GM10248 (cell line): ENCODE measurements at regions not wholly inside any gene's neighbourhood (a gene's known extent, or its start where the extent isn't known, plus 50 kb on each side); places are given as distances from the start of the nearest gene placed in this dataset.

Experiments
- CTCF ChIA-PET: fragments of 300-600 bp; sonication (Branson Sonifier 250); formaldehyde crosslinking; extraction: SDS; loops from one replicate; lab custom pipeline; 2021; ENCODE audit warnings: antibody characterized with exemption; lab: Yijun Ruan, JAX
- POLR2A ChIA-PET: fragments of 350-650 bp; sonication (Branson Sonifier 250); formaldehyde crosslinking; extraction: SDS; loops from one replicate; lab custom pipeline; 2020; ENCODE audit warnings: antibody characterized with exemption; lab: Yijun Ruan, JAX
- DNase-seq: peaks from one replicate; pipeline ENCODE4 v3.0.0; 2012; ENCODE audit errors: extremely low spot score
- TF ChIP-seq, protein P1 (sequence below): IDR thresholded peaks from 2 replicates; pipeline ENCODE4 v1.5.1; 2012; ENCODE audit warnings: mild to moderate bottlenecking, low read depth; ENCODE audit errors: extremely low read depth, missing control alignments, control extremely low read depth

GRCh38 chr11:110982214-110982613, 263.3 kb upstream of the POU2AF2 start:
- POLR2A ChIA-PET = no interaction called here
- CTCF ChIA-PET = no interaction called here
- DNase-seq = no peak
- TF ChIP-seq, protein P1, sequence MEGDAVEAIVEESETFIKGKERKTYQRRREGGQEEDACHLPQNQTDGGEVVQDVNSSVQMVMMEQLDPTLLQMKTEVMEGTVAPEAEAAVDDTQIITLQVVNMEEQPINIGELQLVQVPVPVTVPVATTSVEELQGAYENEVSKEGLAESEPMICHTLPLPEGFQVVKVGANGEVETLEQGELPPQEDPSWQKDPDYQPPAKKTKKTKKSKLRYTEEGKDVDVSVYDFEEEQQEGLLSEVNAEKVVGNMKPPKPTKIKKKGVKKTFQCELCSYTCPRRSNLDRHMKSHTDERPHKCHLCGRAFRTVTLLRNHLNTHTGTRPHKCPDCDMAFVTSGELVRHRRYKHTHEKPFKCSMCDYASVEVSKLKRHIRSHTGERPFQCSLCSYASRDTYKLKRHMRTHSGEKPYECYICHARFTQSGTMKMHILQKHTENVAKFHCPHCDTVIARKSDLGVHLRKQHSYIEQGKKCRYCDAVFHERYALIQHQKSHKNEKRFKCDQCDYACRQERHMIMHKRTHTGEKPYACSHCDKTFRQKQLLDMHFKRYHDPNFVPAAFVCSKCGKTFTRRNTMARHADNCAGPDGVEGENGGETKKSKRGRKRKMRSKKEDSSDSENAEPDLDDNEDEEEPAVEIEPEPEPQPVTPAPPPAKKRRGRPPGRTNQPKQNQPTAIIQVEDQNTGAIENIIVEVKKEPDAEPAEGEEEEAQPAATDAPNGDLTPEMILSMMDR = no peak

DNA sequence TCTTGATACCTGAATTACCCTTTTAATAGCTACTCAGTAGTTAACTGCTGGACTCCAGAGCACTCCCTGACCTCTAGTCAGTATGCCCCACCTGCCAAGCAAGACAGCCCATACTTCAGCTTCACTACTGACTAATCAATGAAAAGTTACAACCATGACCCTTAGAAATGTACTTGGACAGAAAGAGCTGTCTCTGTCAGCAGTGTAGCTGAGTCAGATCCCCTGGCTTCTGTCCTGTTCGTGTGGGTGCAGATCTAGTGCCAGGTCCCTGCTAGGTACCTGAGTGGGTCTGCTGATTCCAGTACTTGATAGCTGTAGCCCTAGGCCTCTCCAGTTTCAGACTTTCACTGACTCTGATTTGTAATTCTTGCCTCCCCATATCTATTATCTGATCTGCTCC, 265.8 kb upstream of the POU2AF2 start:
- CTCF ChIA-PET = interaction anchor here (1.5 kb wide), 1 partner anchor 14 kb away, joined by 3 read pairs; no protein-coding TSS in a partner anchor
- TF ChIP-seq, protein P1 = no peak
- DNase-seq = no peak
- POLR2A ChIA-PET = no interaction called here

DNA sequence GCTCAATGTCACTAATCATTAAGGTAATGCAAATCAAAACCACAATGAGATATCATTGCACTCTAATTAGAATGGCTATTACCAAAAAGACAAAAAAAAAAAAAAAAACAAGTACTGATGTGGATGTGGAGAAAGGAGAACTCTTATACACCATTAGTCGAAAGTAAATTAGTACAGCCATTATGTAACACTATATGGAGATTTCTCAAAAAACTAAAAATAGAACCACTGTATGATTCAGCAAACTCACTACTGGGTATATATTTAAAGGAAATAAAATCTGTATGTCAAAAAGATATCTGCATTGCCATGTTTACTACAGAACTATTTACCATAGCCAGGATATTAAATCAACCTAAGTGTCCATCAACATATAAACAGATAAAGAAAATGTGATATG, 265.4 kb upstream of the ARHGAP20 start:
- ChIA-PET CTCF (no interaction called here), POLR2A (no interaction called here)
- TF ChIP-seq, protein P1 = no peak
- DNase-seq = no peak

- ChIA-PET CTCF (interaction anchor here (0.7 kb wide), 1 partner anchor 56 kb away, joined by 3 read pairs; no protein-coding TSS in a partner anchor), POLR2A (no interaction called here)
- TF ChIP-seq, protein P1 = no peak
- DNase-seq = no peak
These were observed 262.5 kb upstream of the ARHGAP20 start for GRCh38 chr11:110974731-110975130.

DNA sequence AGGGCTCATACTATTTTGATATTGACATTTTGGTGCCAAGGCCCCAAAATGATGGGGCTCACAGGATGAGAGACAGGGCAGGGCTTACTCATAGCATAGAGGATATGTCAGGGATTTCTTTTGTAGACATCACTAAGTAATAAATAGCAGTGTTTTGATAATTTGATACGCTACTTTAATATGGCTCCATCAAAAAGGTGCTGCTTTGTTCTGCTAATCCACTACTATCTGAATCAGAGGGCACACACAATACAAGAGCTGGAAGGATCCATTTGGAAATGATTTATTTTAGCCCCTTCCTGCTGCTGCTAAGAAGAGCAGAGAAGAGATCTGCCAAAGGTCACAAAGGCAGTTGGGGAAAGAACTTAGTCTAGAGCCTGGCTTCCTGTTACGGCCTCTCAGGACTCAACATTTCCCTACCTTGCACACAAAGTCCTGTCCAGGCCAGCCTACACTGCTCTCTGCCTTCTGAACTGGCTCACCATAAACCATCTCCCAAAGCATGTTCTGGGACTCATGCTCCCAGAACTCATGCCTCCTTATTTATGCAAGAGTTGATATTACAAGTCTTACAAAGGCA, 261.3 kb upstream of the ARHGAP20 start:
- no peak for DNase-seq
- TF ChIP-seq, protein P1 = no peak
- ChIA-PET POLR2A (no interaction called here), CTCF (no interaction called here)

DNA sequence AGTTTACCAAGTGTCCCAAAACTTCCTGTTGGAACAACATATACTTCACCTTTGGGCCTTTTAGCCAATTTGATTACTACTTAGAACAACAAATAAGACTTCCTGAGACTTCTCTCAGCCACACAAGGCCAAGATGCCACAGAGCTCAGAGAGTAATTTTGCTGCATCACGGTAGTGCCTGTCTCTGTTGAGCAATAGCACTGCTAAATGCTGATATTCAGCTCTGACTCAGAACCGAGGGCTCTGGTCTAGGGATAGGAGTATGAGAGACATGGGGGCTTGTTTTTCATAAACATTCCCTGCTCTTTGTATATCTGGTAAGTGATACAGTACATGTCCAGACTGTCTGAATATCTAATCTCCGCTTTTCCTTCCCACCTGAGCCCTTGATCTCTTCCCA, 260.4 kb upstream of the ARHGAP20 start:
- ChIA-PET POLR2A (no interaction called here), CTCF (no interaction called here)
- TF ChIP-seq, protein P1 = no peak
- DNase-seq = no peak
